CD4-positive, alpha-beta T cell treated with Interleukin-15 for 4 hours (primary cell): ENCODE measurements at regions not wholly inside any gene's neighbourhood (a gene's known extent, or its start where the extent isn't known, plus 50 kb on each side); places are given as distances from the start of the nearest gene placed in this dataset.
"Not testable (repeated sequence)": the region's sequence is repeated elsewhere in the genome, so short reads cannot be mapped to it uniquely, and the experiment has no call there.

ENCODE experiments used
- DNase-seq: peaks from one replicate; pipeline ENCODE4 v3.0.0-alpha.2; 2020; ENCODE audit warnings: low spot score

DNA sequence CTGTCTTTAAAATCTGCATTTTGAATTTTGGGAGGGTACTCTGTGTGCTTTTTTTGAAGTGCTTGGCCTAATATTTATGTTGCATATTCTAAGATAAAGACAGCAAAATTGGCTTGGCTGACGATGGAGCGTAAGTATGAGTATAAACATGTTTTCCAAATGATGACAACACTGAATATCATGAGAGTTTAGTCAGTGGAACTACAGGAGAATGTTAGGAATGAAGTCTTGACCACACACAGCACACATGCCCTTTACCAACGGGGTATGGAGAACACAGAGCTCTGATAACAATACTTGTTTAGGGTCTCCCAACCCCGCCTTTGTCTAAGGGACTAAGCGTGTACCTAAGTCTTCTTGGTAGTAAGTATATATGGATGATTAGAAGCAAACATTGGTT lies 253.9 kb upstream of the FZD8 start:
- no peak for DNase-seq

DNA sequence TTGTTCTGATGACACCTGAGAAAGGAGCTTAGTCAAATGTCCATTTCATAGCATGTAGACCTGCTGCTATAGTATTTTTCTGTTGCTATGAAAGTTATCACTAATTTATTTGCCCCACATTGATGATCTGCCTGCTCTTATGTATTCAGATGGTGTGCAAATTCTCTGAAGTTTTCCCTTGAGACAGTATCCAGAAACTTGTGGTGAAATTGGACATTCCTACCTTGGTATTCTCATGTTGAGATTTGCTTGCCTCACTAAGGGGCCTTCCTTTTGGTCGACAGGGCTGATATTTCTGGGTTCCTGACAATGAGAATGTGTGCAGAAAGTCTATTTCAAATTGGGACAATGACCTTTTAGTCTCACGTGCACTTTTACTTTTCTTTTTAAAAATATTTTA lies 253.2 kb upstream of the FZD8 start:
- DNase-seq, result no peak

DNA sequence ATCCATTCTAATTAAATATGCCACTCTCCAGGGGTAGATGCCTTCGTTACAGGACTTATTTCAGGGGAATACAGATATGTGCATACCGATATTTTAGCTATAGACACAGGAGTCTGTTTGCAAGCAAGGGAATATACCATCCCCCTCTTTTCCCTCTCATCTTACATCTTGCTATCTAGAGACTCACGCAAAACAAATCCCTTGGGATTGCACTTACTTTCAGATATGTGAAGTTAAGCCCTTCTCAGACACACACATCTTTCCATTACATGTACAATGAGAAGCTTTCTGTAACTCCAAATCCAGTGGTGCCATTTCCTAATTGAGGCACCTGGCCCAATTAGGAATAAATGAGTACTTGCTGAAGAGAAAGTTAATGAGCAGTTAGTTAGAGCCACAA lies 250.4 kb upstream of the FZD8 start:
- DNase-seq, result no peak

DNA sequence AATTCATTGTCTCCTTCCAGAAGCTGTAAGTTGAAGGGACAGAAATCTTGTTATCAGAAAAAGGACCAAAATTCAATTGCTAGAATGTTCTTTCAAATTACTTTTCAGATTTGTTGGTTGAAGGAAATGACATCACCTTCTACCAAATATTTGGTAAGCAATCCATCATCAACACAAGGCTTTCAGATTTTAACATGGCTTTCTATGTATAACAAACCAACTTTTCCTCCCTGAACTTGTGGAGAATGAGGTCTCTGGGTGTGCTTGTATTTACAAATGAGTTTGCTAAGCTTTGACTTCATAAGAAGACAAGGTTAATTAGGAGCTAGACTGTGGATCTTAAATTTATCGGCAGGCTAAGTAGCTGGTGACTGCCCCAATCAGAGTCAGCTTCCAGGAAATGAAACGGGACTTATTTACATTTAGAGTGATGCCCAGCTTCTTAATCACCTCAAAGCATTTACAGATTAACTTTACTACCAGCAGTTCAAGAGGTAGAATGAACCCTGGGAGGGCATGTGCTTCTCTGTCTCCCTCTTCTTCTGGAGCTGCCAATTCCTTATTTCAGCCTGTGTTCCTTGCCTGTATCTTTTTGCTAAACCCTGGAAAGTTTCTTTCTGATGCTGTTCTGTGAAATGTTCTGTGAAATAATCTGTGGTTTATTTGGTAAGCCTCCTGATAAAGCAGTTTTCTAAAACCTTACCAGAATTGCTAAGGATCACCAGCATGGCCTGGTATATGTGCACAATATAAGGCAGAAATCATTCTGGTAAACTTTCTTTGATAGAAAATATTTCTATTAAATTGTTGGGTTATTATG lies 248.8 kb upstream of the FZD8 start:
- no peak for DNase-seq

DNA sequence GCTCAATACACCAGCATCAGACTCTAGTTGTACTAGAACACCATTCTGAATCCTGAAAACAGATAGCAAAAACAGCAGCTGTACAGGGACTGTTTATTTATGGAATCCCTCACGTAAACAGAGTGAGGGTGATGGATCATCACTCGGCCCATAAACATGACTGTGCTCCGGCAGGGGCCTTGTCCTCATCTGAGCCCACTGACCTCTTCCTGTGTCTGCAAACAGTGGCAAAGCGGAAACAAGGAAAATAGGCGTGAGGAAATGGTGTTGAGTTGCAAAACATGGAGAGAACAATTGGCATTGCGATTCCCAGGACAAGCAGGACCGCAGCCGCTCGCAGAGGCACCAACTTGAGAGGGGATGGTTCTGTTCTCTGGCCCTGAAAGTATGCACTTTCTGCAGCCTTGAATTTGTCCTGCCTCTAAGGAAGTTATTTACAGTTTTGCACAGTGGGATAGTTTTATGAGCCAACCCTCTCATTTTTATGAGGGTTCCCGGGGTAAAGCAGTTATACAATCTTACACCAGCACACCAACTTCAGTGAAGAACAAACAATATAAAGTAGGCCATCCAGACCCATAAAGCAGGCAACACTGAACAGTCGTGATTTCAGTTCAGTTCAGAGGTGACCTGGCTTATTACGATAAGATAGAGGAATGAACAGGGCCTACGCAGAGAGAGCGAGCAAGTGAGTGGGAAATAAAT lies 248.0 kb upstream of the FZD8 start:
- no peak for DNase-seq

DNA sequence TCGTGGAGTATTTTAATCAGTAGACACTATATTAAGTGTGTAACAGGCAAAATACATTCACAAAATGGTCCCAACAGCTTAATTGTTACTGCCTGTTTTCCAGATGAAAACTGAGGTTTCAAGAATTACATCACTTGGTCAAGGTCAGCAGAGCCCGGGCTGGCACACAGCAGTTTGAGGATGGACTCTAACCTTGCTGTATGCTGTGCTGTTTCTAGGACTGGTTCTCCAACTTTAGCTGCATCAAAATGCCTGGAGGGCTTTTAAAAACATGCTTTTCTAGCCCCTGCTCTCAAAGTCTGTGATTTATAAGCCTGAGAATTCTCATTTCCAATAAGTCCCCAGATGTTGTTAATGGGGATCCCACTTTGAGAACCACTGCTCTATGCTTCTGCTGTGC lies 247.1 kb upstream of the FZD8 start:
- no peak for DNase-seq

DNA sequence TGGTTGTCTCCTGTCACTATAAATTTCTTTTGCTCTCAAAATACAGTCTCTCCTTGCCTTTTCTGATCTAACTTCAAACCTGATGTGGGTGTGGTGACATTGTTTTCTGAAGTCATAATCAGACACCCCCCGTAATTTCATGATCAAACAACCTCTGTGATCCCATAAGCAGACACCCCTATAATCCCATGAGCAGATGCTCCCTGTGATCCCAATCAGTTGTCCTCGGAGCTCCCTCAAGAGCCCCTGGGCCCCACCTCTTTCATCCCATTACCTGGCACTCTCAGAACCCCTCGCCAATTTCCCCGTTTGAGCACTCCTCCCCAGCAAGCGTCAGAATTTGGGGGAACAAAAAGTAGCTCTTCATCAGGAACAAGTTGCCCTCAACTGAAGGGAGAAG lies 246.3 kb upstream of the FZD8 start:
- DNase-seq, result no peak

DNA sequence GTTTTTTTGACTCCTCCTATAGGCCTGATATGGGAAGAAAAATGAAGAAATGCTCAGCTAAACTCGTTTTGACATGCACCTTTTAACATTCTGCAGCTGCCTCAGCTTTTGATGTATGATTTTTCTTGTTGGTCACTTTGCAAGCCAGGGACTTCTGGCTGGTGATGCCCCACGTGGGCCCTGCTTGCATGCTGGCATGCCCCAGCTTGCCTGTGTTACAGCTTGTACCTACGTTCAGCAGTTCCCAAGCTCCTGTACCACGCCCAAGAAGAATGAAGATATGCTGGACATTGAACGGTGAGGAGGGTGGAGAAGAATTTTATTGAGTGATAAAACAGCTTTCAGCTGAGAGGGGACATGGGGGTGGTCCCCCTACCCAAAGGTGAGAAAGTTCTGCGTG lies 245.6 kb upstream of the FZD8 start:
- no peak for DNase-seq

DNA sequence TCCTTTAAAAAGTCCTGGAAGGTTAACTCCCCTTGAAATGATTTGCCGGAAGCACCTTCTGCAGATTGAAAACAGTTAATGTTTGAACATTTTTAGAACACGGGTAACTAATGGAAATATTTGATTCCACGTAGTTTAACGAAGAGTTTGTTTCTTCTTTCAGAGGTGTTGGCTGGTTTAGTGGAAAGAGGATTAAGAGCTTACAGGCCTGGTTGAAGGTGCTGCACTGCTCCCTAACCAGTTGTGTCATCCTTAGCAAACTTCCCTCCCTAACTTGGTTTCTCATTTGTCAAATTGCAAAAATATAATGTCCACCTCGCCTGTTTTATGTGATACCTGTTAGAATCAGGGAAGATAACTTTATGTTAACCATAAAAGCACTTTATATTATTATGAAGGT lies 243.0 kb upstream of the FZD8 start:
- no peak for DNase-seq

DNA sequence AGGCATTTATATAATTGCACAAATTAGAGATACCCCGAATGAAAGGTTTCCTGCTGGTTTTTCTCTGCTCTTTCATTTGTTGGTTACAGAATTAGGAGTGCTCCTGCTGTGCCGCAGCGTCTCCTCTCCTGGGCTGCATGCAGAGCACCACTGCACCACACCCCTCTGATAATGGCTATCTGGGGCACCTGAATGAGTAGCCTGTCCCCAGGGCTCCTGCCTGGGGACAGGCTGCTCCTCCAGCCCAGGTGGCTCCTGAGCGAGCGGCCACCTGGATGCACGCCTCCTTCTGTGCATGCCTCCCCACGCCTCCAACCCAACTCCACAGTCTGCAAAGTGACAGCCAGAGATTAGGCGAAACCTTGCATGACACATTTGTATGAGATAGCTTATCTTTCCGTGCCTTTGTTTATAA lies 242.6 kb upstream of the FZD8 start:
- no peak for DNase-seq

DNA sequence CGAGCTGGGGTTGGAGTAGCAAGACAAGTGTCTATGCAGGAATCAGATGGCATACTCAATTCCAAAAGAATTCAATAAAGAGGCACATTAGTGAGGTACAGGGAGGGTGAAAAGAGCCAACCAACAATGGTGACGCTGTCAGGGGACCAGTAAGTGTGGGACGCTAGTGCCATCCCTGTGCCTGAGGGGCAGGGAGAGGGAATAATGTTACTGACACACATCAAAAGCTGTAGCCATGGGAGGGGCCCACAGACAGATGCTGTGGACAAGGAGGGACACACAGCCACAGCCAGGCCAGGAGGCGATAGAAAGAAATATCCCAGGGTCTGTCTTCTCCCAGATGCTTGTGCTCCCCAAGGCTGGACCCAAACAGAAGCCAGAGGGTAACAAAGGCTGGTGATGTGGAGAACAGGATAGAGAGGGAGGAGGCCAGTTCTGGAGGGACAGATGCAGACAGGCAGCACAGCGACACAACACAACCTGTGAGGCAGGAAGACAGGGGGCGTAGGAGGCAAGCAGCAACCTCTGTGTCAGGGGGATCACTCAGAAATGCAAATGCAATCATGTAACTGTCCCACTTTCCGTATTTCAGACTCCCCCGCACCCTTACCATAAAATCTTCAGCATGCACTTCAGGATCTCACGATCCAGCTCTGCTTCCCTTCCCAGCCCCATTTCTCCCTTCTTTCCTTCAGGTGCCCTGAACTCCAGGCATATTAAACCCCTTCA lies 240.5 kb upstream of the FZD8 start:
- DNase-seq, result no peak

DNA sequence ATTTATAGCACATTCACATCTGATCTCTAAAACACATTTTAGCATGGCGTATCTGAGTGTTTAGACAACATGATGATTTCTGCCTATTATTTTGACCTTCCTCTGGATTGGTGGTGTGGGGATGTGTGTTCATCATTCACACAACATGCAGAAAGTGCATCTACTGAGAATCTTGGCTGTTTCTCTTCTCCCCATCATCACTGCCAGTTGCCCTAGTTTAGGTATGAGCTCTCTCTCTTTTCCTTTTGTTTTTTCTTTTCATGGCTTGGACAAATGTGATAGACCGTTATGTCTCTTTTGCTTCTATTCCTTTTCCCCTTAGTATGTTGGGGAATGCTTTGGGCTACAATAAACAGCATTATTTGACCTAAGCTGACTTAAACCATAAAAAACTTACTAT lies 239.2 kb upstream of the FZD8 start:
- no peak for DNase-seq

DNA sequence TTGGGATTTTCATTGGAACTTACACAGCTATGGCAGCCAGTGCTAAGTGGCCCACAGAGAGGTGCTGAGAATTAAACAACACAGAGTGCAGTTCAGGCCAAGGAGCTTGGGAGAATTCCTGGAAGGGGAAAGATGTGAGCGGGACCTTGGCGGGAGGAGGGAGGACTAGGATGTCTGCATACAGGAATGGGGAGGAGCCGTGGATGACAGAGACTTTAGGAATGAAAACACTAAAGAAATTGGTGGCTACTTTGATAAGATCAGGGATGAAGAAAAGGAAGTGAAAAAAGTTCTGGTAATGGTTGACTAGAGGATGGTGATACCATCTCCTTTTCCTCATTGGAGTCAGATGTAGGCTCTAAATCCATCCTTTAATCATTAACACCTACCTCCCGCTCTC lies 234.2 kb upstream of the FZD8 start:
- DNase-seq, result no peak

DNA sequence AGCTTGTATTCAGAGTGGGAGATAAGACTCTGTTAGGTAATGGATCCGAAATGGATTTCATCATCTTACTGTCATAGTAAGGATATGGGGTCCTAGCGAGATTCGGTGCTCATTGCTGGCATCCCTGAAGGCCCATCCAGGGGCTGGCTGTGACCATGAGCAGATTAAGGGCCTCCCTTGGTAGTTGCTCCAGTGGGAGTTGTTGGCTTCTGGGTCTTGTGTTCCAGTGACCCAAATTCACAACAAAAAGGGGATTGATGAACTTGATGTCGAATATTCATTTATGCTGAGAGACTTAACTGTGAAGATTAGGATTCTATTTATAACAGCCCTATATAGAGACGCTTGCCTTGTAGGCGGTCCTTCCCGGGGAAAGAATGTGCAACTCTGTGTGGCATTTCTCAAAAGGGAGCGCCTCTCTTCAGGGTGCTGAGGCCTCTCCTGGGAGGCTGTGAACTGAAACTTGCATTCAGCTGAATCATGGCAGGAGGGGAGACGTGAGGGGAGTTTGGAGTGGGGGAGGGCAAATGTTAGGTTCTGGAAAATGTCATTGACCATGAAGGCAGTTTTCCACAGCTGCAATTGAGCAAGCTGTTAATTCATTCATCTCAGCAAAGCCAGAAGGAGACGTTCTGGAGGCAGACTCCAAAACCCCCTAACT lies 233.1 kb upstream of the FZD8 start:
- DNase-seq, result no peak

DNA sequence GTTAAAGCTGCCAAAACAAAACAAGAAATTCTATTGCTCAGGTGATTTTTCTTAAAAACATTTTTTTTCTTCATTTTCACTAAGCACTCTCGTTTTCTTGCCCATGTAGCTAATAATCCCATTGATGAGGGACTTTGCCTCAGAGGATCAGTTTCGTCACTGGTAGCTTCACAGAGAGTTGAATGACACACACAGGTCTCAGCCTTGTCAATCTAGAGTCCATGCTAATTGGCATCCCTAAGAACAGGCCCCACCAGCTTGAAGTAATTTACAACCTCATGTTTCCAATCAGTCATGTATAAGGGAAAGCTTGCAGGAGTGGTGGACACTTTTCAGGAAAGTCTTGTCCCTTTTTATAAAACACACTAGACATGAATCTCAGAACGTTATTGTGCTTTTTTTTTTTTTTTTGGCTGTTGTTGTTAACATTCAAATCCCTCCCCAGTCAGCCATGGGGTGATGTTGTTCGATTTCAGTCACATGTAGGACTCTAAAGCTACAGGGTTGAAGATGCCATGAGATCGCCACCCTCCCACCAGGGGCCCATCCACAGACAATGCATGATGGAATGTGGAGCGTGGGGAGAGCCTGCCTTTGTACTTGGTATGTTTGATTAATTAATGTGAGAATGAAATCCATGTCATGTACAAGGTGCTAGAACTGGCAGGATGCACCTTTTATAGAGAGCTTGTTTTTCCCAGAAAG lies 232.4 kb upstream of the FZD8 start:
- DNase-seq, result no peak

DNA sequence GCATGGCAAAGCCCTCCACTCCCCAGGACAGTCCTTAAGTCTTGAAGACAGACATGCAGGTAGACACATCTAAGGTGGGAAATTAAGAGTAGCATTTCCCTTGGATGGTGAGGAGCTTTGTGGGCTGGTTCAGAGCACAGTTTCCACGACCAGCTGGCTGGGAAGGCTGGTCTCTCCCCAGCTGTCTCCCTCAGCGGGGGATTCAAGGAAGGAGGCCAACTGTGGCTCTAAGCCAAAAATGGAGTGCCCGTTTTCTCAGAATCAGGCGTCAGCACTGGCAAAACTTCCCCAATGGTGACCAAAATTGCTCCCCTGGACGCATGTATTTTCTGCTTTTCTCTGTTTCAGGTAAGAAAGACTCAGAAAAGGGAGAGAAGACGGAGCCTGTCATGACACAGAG lies 230.6 kb upstream of the FZD8 start:
- no peak for DNase-seq

DNA sequence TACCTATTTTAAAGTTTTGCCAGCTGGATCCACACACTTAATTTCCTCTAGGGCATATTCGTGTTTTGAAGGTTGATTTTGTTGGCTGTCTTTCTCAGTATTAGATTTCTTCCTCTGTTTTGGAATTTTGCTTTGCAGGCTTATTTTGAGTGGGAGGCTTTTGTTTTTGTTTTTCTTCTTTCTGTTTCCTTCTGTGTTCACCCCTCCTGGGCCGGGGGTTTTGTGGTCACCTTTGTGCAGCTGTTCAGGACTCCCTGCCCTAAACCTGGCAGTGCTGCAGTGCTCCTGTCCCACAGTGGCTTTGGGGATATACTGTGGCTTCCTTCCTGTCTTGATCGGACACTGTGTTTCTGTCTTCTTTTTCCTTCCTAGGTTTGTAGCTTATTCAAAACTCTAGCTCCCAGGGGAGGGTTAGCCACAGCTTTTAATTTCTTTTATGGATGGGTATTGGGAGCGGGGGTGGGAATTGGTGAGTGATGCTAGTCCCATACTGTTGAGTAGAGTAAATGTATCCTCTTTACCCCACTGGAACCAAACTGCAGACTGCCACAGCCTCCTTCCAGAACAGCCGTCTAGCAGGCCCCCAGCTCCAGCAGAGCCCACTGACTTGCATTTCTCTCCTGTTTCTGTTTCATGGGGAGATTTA lies 228.7 kb upstream of the FZD8 start:
- DNase-seq, result no peak

DNA sequence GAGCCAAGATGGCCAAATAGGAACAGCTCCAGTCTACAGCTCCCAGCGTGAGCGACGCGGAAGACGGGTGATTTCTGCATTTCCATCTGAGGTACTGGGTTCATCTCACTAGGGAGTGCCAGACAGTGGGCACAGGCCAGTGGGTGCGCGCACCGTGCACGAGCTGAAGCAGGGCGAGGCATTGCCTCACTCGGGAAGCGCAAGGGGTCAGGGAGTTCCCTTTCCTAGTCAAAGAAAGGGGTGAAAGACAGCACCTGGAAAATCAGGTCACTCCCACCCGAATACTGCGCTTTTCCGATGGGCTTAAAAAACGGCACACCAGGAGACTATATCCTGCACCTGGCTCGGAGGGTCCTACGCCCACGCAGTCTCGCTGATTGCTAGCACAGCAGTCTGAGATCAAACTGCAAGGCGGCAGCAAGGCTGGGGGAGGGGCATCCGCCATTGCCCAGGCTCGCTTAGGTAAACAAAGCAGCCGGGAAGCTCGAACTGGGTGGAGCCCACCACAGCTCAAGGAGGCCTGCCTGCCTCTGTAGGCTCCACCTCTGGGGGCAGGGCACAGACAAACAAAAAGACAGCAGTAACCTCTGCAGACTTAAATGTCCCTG lies 216.7 kb upstream of the FZD8 start:
- not testable (repeated sequence) for DNase-seq

DNA sequence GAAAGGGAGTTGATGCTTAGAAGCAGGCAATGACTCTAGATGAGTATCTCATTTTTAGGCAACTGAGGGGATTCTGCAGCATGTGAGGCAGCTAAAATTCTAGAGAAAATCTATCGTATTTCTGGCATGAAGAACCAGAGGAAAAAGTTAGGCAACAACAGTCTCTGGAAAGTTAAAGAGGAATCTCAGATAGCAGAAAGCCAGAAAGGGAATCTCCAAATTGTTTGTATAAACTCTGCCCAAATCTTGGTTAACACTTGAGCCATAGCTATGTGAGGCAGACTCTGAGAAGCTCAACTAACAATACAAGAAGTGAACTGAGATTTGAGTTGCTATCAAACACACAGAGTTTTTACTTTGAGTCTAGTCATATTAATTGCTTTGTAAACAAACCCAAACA lies 215.8 kb upstream of the FZD8 start:
- no peak for DNase-seq

DNA sequence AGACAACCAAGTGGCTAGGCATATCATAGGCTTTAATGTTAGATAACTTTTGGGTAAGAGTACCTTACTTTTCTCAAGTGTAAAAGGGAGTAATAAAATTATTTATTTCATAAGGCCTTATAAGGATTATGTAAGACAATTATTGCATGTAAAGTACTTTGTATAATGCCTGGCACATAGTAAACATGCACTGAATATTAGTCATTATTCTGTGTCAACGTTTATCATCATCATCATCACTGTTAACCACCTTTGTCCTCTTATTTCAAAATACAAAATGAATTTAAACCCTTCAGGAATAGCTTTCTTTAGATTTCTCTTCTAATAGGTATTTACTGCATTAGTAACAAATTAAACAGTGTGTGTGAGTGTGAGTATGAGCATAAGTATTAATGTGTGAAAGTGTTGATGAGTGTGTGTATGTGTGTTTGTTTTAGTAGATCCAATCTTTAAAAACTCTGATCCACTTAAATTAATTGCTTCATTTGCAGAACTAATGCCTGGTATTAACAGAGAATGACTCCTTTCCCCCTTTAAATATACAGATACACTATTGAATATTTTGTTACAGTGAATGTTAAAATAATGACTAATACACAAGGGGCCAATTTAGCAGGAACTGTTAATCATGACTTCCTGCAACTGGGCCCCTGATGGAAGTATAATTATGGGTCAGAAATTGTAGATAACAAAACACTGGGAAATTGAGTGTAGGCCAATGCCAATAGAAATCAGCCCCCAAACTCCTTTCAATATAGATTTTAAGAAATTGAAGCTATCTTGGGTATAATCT lies 213.3 kb upstream of the FZD8 start:
- no peak for DNase-seq
